ENCODE measurements at regions not wholly inside any gene's neighbourhood (a gene's known extent, or its start where the extent isn't known, plus 50 kb on each side); places are given as distances from the start of the nearest gene placed in this dataset.
"Not testable (repeated sequence)": the region's sequence is repeated elsewhere in the genome, so short reads cannot be mapped to it uniquely, and the experiment has no call there.

DNA sequence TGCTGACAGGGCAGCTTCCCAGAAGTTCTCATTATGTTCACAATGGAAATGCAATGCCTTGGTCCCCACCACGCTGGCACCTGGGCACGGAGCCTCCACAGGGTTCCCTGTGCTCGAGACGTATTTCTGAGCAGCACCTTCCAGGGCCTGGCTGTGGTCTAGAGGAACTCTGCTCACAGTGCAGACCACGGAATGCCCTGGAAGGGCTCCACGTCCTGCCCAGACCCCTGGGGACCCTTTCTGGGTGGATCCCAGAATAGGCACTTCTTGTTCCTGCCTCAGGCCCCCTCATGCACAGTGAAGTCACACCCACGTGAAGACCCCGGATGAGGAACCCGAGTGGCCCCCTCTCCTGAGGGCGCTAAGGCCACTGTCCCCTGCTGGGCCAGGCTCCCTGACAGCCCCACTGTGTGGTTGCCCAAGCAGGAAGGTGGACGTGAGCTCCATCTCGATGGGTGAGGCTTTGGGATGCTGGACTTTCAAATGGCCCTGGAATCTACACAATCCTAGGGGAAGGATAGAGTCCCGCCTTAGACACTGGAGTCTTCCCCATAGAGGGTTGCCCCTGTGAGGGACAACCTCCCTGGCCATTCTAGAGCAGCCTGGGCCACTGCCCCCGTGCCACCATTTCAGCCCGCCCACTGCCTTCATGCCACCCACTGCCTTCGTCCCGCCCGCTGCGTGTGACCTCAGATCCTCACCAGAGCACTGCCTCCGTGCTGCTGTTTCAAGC, 1106.8 kb downstream of the BRD1 start:
- FAIRE-seq: no peak

DNA sequence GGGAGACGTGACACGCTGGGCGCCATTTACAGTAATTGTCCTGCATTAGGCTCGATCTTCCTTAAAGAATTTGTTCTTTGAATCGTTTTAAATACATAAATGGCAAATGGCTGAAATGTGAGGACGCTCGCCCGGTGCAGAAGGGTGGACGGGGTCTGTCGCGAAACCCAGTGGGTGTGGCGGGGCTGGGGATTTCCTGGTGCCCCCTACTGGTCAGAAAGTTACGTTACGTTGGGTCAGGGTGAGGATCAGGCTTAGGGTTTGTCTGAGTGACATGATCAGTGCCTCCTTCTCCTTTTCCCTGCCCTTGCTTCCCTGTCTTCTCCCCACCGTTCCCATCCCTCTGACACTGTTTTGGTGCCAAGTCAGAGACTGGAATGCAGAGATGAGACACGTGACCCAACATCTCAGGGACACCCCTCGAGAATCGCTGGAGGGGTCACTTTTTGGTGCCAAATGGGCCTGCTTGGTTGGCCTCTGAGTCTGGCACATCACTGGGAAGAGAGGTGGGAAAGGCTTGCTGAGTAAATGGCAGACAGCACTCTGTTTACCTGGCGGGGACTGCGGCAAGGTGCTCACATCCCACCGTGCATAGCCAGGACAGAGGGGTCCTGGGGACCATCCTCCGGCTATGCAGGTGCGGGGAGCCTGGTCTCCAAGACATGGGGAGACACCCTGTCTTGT, 1107.6 kb downstream of the BRD1 start:
- no peak for FAIRE-seq

DNA sequence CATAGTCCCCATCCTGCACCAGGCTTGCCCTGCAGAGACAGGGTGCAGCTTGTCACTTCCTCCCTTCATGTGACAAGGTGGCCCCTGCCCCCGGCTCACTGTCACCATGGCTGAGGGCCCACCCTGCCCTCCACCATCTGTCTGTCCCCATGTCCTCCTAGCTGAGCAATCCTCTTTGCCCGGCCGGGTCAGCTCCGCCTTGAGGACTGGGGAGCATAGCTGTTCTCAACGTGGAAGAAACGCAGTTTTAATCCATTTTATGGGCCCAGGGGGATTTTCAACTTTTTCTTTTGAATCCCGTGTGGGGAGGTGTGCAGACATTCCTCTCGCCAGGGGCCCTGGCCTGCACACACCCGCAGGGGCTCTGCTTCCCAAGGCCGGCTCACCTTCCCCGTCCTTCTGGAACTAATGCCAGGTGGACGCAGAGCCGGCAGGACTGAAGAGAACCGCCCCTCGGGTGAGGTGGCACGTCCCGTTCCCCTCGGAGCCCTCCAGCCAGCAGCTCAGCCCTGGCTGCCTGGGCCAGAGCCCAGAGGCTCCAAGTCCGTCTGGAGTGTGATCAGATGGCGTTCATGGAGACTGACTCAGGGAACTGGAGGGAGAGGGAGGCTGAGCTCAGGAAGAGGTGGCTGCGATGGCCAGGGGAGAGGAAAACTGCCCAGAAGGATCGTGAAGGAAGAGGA, 1108.7 kb downstream of the BRD1 start:
- FAIRE-seq: no peak

DNA sequence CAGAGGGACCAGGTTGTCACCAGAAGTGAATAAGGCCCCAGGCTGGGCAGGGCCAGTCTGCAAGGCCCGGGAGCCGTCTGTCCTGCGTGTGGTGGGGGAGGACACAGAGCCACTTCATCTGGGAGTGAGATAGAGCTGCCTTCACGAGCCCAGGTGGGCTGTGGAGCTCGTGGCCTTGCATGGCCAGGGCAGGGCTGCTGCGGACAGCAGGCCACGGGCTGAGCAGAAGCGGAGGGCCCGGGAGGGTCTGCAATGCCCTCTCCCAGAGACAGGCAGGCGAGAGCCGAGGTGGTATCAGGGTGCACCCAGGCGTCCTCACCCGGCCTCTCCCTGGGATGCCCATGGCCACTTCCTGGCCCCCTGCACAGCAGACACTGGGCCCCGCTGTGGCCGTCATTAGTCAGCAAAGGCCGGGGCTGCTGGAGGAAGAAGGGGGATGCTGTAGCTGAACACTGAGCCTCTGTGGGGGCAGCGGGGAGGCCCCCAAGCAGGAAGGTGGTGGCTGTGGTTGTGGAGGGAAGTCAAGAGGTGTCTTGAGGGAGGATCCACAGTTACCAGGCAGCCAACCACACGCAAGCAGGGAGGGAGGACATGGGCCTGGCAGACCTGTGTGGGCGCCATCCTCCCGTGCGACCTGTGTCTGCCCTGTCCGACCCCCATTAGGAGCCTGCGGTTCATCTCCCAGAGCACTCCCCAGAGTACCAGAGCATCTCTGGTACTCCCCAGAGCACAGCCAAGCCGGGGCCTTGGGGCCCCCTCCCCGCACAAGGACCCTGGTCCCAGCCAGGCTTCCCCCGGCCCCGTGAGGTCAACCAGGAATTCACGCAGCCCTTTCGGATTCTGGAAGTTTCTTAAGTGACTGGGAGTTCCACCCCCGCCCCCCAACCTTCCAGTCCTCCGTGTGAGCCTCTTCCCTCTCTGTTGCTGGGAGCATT, 1109.5 kb downstream of the BRD1 start:
- no peak for FAIRE-seq

DNA sequence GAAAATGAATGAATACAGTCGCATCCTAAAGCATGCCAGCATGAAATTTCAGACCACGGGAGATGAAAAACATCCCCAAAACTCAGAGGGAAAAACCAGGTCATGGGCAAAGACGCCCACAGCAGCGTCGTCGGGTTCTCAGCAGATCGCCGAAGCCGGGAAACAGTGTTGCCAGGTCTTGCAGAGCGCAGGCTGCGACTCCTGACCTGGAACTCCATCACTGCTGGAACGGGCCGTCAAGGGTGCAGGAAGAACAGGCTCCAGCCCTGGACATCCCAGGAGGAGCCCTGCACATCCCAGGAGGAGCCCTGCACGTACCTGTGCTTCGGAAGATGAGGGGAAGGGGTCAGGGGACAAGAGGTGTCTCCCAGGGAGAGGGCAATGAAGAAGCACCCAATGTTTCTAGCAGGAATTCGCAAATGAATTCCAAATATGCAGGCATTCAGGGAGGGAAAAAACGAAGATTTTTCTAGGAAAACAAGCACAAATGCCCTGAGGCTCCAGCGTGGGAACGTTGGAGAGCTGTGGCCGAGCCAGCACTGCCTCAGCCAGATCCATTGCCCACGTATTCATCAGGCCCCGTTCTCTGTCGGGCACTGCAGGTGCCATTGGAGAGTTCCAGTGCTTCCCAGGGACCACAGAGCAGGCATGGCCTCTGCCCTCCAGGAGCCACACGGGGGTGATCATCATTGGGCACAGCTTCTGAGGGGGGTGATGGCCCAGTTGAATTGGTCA, 1110.4 kb downstream of the BRD1 start:
- no peak for FAIRE-seq

DNA sequence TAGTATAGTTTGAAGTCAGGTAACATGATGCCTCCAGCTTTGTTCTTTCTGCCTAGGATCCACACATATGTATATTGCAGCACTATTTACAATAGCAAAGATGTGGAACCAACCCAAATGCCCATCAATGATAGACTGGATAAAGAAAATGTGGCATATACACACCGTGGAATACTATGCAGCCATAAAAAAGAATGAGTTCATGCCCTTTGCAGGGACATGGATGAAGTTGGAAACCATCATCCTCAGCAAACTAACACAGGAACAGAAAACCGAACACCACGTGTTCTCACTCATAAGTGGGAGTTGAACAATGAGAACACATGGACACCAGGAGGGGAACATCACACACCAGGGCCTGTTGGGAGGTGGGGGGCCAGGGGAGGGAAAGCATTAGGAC, 1111.5 kb downstream of the BRD1 start:
- FAIRE-seq: not testable (repeated sequence)

DNA sequence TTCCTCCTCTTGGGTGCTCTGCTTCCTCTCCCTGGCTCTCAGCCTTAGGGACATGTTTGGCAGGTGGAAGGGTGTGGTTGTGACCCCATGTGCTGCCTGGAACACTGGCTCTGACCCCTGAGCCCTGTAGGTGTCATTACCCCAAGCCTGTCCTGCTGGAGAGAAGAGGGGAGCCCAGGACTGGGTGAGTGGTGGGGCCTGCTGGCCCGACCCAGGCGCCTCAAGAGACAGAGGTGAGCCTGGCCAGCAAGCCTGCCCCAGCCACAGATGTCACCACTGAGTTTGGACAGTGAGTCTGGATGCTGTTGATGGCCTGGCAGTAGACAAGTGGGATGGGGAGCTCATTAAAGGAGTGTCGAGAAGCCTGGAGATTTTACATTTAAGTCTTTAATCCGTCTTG, 1112.2 kb downstream of the BRD1 start:
- no peak for FAIRE-seq

DNA sequence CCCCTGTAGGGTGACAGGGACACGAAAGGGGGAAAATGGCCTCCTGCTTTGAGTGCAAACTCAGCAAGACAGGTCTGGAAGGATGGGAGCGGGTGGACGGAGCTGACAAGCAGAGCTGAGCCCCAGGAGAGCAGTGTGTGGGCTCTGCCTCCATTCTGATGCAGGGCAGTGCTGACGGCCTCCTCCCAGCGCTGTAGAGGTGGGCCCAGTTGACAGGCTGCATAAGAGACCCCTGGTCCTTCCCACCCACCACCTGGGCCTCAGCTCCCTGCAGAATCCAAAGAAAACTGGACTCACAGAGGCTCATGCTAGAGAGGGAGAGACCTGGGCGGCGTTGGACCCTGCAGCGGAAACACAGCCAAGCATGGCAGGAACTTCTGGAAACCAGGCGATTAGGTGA, 1113.4 kb downstream of the BRD1 start:
- FAIRE-seq: no peak

DNA sequence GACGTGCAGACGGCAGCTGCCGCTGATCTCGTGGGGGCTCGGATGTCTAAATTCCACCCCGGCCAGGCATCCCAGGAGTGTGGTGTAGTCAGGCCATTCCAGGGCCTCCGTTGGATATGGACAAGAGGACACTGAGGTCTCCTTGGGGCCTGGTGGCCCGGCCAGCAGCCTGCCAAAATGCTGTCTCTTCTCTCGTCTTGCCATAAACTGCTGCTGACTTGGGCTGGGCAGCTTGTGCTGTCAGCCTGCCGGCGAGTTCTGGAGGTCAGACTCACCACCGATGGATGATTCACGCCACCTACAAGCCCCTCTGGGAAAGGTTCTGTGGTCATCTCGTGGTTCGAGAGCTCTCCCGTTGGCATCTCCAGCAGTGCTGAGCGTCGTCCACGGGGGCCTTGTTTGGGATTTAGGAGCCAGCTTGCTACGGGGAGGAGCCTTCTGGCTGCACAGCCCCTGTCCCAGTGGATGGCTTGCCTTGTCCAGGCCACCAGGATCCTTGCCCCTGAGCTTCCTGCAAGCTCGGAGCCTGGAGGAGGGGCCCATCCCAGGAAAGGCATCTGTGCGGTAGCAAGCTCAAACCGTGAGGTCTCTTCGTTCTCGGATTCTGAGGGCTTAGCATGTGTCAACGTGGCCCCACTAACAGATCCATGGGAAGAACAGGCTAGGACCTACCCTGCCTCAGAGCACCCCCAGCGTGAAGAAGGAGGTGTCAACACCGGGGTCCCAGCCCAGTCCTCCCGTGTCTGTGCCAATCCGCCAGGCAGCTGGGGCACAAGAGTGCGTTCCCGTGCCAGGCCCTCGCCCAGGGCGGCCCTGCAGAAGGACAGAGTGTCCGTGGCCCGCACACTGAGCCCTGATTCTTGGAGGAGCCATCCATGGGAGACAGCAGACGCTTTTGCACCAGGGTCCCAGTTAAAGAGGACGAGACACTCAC, 1114.1 kb downstream of the BRD1 start:
- no peak for FAIRE-seq

DNA sequence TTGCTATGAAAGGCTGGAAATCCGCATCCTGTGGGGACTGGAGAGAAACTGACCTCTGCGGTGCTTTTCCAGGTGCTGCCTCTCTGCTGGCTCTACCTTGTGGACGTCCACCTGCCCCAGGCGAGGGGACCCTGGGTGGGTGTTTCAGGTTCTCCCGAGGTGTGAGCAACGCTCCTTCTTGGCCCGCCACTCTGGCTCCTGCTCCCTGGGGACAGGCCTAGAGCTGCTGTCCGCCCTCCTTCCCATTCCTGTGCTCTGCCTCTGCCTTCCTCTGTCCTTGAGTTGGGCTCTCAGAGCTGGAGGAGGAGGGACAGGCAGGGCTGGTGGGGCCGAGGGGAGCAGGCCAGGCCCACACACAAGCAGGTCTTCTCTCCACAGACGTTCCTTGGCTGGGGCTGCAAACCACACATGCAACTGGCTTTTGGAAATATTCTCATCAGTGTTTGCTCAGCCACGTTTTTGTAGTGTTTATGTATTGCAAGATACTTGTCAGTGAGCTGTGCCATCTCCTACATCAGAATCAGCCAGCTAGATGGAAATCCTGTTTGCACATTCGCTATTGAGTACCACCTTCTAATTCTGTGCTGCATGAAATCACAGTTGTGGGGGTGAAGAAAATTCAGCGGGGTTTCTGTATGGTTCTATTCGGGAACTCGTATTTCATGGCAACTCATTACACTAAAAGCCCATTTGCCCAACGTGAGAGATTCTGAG, 1115.0 kb downstream of the BRD1 start:
- FAIRE-seq: no peak

DNA sequence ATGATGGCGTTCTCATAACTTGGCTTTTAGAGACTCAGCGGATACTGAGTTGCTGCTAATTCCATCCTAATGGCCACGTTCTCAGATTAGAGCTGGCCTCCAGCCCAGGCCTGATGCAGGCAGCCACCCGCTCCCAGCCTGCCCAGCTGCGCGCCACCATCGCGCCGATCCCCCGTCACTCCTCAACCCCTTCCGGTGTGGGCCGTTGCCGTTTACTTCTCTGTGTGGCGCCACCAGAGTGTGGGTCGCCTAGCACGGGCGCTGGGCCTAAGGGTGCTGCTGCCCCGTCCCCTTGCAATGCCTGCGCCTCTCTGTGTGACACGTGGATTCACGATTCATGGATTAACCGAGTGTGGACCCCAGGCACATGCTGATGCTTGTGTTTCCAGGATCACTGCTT, 1116.0 kb downstream of the BRD1 start:
- FAIRE-seq: no peak

DNA sequence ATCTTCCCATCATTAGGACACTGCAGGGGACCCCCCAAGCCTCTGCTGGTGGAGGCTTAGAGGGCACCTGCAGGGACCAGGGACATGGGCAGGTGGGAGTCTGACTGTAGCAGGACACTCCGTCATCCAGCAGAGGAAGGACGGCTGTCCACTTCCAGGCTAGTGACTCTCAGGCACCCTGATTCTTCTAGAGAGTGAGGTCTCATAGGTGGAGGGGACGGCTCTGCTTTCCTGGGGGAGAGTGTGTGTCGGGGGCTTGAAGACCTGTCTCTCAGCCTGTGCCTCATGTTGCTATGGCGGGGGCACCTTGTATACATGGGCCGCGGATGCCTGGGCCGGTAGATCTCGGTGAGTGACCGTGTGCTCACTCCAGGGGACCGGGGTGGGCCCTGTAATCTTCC, 1116.6 kb downstream of the BRD1 start:
- no peak for FAIRE-seq

DNA sequence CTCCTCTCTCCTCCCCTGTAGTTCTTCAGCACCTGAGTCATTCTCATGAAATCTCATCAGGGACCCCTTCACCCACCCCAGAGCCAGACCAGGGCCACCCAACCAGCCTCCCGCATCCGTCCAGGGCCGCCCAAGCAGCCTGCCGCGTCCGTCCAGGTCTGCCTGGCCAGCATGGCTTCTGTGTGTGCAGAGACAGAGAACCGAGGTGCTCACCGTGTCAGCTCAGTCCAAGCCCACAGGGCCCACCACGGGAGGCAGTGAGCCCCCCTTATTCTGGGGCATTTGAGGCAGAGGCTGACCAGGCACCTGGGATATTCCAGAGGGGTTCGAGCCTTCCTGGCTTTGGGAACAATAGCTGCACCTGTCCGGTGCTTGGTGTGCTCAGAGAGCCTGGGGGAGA, 1117.3 kb downstream of the BRD1 start:
- FAIRE-seq: no peak

DNA sequence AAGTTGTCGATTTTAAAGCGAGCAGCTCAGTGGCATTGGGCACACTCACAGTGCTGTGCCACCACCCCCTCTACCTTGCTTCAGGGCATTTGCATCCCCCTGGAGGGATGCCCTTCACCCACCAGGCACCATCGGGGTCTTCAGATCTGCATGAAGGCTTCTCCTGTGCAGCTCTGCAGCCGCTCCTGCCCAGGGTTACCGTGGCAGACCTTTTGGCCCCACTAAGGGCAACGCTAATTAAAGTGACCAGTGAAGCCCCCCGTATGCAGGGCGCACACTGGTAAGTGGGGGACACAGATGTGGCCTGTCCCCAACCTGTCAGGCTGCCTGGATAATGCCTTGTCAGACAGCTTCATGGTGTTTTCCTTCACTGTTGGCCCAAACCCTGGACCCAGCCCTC, 1117.7 kb downstream of the BRD1 start:
- no peak for FAIRE-seq

DNA sequence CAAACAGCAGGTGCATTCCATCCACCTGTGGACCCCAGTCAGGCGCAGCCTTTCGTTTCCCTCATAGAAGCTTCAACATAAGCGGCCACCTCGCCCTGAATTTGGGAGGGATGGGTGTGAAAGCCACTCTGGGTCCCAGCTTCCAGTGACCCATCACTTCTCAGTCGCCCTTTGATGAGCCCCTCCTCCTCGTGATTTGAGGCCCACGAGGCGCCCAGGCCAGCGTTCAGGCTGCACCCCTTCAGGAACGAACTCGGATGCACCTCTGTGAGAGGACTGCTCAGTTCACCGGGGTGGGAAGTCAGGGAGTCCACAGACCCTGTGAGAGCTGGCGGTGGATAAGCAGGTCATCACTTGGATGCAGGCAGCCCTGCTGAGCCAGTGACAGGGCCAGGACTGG, 1118.2 kb downstream of the BRD1 start:
- no peak for FAIRE-seq

DNA sequence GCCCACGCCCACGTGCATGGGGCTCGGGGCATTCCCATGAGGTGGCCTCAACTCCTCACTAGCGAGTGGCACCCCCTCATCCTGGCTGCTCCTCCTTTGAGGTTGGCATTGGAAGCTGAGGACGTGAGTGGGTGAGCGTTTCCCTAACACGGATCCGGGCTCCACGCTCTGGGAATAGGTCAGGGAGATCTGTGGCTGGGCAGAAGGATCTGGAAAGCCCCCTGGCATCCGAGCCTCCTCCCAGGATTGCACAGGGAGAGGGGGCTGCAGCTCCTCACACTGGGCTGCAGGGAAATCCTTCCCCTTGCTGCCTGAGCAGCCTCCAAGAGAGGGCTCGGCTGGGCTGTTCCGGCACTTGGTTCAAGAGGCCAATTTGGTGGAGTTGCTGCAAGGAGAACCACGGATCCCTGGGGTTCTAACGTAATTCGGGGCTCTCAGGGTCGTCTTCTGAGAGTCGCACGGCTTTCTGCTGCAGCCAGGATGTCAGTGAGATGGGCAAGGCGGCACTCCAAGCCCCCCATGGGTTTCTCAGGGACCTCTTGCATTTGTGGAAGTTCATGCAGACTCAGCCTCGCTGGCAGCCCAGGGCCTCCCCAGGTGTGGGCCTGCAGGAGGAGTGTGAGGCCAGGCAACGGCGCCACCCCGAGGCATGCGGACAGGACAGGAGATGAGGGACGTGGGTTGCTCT, 1119.0 kb downstream of the BRD1 start:
- no peak for FAIRE-seq

DNA sequence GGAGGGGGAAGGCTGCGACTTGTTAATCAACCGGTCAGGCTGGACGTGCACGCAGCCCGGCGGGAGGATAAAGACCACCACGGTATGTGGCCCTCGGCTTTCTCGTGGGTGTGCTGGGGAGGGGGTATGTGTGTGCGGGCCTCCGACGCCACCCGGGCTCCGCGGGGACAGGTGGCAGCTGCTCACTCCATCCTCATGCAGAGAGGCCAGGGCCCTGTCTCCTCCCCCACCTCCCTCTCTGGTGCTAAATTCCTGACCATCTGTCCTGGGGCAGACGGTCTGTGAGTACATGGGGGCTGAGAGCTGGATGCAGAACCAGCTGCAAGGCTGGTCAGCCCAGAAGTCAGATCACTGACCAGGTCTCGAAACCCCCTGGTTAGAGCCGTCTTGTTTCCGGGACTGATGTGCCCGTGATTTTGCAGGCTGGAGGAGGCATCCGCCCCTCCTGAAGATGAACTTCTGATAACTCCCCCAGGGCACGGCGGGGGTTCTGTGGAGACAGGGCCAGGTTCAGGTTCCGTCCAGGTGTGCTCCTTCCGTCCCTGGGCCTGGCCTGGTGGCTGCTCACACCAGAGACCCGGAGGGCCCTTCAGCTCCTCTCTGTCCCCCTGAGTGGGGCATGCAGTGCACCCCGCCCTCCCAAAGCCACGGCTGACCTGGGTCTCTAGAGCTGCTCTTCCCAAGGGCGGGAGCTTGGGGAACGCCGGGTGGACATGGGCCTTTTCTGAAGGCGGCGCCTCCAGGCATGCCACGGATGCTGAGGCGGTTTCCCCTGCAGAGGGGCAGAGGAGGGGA, 1119.7 kb downstream of the BRD1 start:
- no peak for FAIRE-seq

DNA sequence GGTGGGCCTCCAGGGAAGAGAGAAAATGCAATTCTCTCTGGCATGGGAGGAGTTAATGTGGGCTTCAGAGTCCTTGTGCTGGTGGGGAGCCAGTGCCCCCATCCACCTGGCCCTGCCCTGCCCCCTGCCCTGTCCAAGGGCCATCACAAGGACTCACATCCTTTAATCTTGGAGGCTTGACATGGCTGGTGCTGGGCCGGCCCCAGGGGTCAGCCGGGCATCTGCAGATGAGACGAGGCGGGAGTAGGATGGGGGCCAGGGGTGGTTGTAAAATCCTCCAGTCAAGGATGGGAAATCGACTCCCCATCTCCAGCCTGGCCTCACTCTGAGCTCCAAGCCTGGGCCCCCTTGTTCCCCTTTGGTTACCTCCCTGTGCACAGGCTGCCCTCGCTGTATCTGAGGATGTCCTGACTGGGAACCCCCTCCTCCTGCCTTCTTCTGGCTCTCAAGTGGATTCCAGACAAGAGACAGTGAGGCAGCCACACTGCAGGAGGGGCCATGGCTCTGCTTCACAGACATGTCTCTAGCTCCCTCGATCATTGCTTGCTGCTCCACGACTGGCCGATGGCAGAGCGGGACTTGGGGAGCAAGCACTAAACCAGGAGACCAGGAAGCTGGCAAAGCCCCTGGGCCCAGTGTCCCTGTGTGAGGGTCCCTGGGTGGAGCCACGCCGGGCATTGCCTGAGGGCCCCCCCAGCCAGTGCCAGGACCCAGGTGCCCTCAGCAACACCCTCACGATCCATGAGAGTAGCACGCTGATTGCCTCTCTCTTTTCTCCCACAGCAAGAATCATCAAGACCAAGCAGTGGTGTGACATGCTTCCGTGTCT, 1120.5 kb downstream of the BRD1 start:
- FAIRE-seq: no peak
